ENCODE measurements at regions not wholly inside any gene's neighbourhood (a gene's known extent, or its start where the extent isn't known, plus 50 kb on each side); places are given as distances from the start of the nearest gene placed in this dataset.
"Not testable (repeated sequence)": the region's sequence is repeated elsewhere in the genome, so short reads cannot be mapped to it uniquely, and the experiment has no call there.

GRCh38 chr2:83960371-83960770 lies 498.7 kb downstream of the SUCLG1 start:
- DNase-seq = no peak

GRCh38 chr2:83959266-83959665 lies 499.8 kb downstream of the SUCLG1 start:
- DNase-seq = no peak

GRCh38 chr2:83956991-83957390 lies 502.1 kb downstream of the SUCLG1 start:
- no peak for DNase-seq

- DNase-seq = no peak
These were observed 505.4 kb downstream of the SUCLG1 start for GRCh38 chr2:83953697-83954096.

GRCh38 chr2:83951378-83951947 lies 507.6 kb downstream of the SUCLG1 start:
- DNase-seq = no peak

GRCh38 chr2:83949361-83949760 lies 509.7 kb downstream of the SUCLG1 start:
- DNase-seq = no peak

- no peak for DNase-seq
These were observed 514.9 kb downstream of the SUCLG1 start for GRCh38 chr2:83944191-83944590.

- no peak for DNase-seq
These were observed 515.8 kb downstream of the SUCLG1 start for GRCh38 chr2:83943265-83943664.

GRCh38 chr2:83941886-83942285 lies 517.2 kb downstream of the SUCLG1 start:
- DNase-seq = no peak

- no peak for DNase-seq
These were observed 525.3 kb downstream of the SUCLG1 start for GRCh38 chr2:83933749-83934148.

- no peak for DNase-seq
These were observed 535.5 kb downstream of the SUCLG1 start for GRCh38 chr2:83923531-83923930.

GRCh38 chr2:83916559-83916958 lies 542.5 kb downstream of the SUCLG1 start:
- DNase-seq = no peak

GRCh38 chr2:83915381-83915780 lies 543.7 kb downstream of the SUCLG1 start:
- DNase-seq = no peak

GRCh38 chr2:83908750-83909149 lies 550.3 kb downstream of the SUCLG1 start:
- no peak for DNase-seq

GRCh38 chr2:83901317-83901716 lies 557.8 kb downstream of the SUCLG1 start:
- DNase-seq = no peak

GRCh38 chr2:83900862-83901261 lies 558.2 kb downstream of the SUCLG1 start:
- DNase-seq = no peak

GRCh38 chr2:83899271-83899670 lies 559.8 kb downstream of the SUCLG1 start:
- no peak for DNase-seq

GRCh38 chr2:83894976-83895375 lies 564.1 kb downstream of the SUCLG1 start:
- no peak for DNase-seq

GRCh38 chr2:83887757-83888156 lies 571.3 kb downstream of the SUCLG1 start:
- no peak for DNase-seq

GRCh38 chr2:83879127-83879526 lies 580.0 kb downstream of the SUCLG1 start:
- no peak for DNase-seq

- DNase-seq = not testable (repeated sequence)
These were observed 581.8 kb downstream of the SUCLG1 start for GRCh38 chr2:83877261-83877660.

- no peak for DNase-seq
These were observed 584.2 kb downstream of the SUCLG1 start for GRCh38 chr2:83874712-83875430.

GRCh38 chr2:83874066-83874465 lies 585.0 kb downstream of the SUCLG1 start:
- DNase-seq = no peak

- DNase-seq = no peak
These were observed 586.0 kb downstream of the SUCLG1 start for GRCh38 chr2:83873110-83873509.

GRCh38 chr2:83866211-83866610 lies 592.9 kb downstream of the SUCLG1 start:
- no peak for DNase-seq
